Nephron (organoid): ENCODE measurements at regions not wholly inside any gene's neighbourhood (a gene's known extent, or its start where the extent isn't known, plus 50 kb on each side); places are given as distances from the start of the nearest gene placed in this dataset.

ENCODE experiments used
- H3K27ac Mint-ChIP-seq, 3 experiments: 2 replicates each; pipeline ENCODE4 v1.8.0; 2020; ENCODE audit warnings: mixed read lengths in 3 of 3, mild to moderate bottlenecking in 2 of 3, moderate library complexity in 1 of 3
- H3K27me3 Mint-ChIP-seq: 2 replicates; pipeline ENCODE4 v1.8.0; 2021; ENCODE audit warnings: low read depth, mild to moderate bottlenecking, moderate library complexity, mixed read lengths
- H3K36me3 Mint-ChIP-seq: 2 replicates; pipeline ENCODE4 v1.8.0; 2020; ENCODE audit warnings: low read depth, mixed read lengths
- H3K4me1 Mint-ChIP-seq: 2 replicates; pipeline ENCODE4 v1.8.0; 2020; ENCODE audit warnings: mixed read lengths
- H3K4me3 Mint-ChIP-seq, 3 experiments: 2 replicates each; pipeline ENCODE4 v1.8.0; 2020; ENCODE audit warnings: mild to moderate bottlenecking in 3 of 3, mixed read lengths in 3 of 3, moderate library complexity in 2 of 3
- H3K9me3 Mint-ChIP-seq: 2 replicates; pipeline ENCODE4 v1.8.0; 2020; ENCODE audit warnings: mixed read lengths
- TF ChIP-seq, protein P1 (sequence below), 3 experiments: fragments of 200-600 bp; sonication (generic); IDR thresholded peaks; one replicate each; pipeline ENCODE4 v1.5.0; 2021; ENCODE audit warnings: antibody characterized with exemption in 3 of 3; ENCODE audit not compliant: unreplicated experiment in 3 of 3

DNA sequence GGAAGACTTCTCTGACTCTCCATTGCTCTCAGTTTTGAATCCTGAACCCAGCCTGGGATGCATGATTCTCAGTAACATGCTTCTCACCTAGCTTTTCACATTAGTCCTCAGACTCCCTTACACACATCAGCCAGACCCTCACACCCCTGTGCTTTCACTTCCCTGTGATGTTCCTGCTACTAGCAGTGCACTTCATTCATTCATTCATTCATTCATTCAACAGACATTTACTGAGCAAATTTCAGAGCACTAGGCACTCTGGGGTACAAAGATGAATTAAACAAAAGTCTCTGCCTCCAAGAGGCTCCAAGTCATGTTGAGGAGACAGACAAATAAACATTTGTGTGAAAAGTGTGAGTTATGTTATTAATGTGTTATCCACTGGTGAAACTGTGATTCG, 145.2 kb downstream of the RXFP2 start:
- Mint-ChIP-seq H3K9me3 (no peaks in the 10 kb centered on the region), H3K4me1 (peaks cover 38% of the 10 kb centered on the region), H3K27me3 (no peaks in the 10 kb centered on the region), H3K27ac (no peak overlapping the region), H3K4me3 (no peak overlapping the region), H3K36me3 (no peaks in the 10 kb centered on the region)
- TF ChIP-seq, protein P1, sequence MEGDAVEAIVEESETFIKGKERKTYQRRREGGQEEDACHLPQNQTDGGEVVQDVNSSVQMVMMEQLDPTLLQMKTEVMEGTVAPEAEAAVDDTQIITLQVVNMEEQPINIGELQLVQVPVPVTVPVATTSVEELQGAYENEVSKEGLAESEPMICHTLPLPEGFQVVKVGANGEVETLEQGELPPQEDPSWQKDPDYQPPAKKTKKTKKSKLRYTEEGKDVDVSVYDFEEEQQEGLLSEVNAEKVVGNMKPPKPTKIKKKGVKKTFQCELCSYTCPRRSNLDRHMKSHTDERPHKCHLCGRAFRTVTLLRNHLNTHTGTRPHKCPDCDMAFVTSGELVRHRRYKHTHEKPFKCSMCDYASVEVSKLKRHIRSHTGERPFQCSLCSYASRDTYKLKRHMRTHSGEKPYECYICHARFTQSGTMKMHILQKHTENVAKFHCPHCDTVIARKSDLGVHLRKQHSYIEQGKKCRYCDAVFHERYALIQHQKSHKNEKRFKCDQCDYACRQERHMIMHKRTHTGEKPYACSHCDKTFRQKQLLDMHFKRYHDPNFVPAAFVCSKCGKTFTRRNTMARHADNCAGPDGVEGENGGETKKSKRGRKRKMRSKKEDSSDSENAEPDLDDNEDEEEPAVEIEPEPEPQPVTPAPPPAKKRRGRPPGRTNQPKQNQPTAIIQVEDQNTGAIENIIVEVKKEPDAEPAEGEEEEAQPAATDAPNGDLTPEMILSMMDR (IDR thresholded peaks at IDR 0.05; ENCODE audit: unreplicated experiment in 3 of 3), result no peak

DNA sequence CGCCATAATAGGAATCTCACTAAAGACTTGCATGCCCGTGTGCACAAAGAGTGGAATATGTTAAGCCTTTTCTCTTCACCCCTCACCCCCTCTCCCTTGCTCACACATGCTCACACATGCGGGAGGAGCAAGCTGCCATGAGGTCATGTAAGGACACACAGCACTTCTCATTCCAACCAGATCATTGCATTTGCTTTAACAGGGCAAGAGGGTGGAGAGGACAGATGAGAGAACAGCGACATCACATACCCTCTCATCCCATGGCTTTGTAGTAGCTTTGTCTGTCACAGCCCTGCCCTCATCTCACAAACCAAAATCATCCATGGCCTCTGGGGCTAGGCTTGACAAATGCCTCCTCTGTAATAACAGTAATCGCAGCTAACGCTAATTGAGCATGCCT, 145.6 kb upstream of the FRY start:
- TF ChIP-seq, protein P1 (IDR thresholded peaks at IDR 0.05; ENCODE audit: unreplicated experiment in 3 of 3), result no peak
- H3K27ac Mint-ChIP-seq, result peak overlapping the region in 2 of 3 experiments; percentile 63 to 76
- no peaks in the 10 kb centered on the region for H3K36me3 Mint-ChIP-seq
- peak overlapping the region in 1 of 3 experiments; percentile 28 for H3K4me3 Mint-ChIP-seq
- H3K4me1 Mint-ChIP-seq, result peaks cover 41% of the 10 kb centered on the region
- H3K9me3 Mint-ChIP-seq, result no peaks in the 10 kb centered on the region
- H3K27me3 Mint-ChIP-seq, result no peaks in the 10 kb centered on the region

- Mint-ChIP-seq H3K36me3 (no peaks in the 10 kb centered on the region), H3K4me1 (peaks cover 47% of the 10 kb centered on the region), H3K27ac (peak overlapping the region; percentile 52 to 76 (median 65)), H3K27me3 (no peaks in the 10 kb centered on the region), H3K4me3 (peak overlapping the region in 2 of 3 experiments; percentile 18 to 25), H3K9me3 (no peaks in the 10 kb centered on the region)
- TF ChIP-seq, protein P1 (IDR thresholded peaks at IDR 0.05; ENCODE audit: unreplicated experiment in 3 of 3), result no peak
These were observed 144.3 kb upstream of the FRY start for GRCh38 chr13:31887286-31887685.

DNA sequence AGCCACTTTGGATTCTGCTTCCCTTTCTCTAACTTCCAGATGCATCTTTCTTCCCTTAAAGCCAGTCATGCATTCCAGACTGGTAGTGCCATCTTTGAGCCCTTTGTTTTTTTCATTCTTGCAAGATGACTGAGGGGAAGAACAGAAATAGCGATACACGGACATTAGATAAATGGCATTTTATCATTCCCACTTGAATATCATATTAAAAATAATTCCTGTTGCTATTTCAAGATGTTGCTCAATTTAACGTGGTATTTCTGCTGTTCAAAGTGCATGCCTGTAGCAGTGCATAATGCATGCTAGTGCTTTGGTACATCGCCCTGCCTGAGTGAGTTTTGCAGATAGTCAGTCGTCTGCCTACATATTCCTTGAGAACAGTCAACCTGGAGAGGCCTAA, 140.6 kb upstream of the FRY start:
- TF ChIP-seq, protein P1 (IDR thresholded peaks at IDR 0.05; ENCODE audit: unreplicated experiment in 3 of 3), result no peak
- Mint-ChIP-seq H3K27me3 (no peaks in the 10 kb centered on the region), H3K9me3 (no peaks in the 10 kb centered on the region), H3K36me3 (no peaks in the 10 kb centered on the region), H3K4me3 (no peak overlapping the region), H3K27ac (peak overlapping the region in 1 of 3 experiments; percentile 33), H3K4me1 (peaks cover 41% of the 10 kb centered on the region)

DNA sequence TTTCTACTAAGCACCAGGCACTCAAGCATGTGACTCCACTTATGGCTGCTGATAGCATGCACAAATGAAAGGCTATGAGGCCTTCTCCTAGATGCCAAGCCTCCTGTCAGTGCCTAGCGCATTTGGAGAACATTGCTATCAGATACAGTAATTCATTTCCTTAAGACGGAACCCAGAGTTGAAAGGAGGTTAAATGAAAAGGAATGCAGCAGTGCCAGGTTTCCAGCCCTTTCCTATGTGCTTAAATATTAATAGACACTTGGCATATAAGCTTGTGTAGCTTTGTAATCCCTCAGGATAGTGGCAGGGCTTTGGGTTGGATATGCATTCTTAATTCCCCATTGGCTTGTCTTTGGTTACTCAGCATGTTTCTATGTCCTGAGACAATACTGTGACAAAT, 140.1 kb upstream of the FRY start:
- no peaks in the 10 kb centered on the region for H3K36me3 Mint-ChIP-seq
- TF ChIP-seq, protein P1 (IDR thresholded peaks at IDR 0.05; ENCODE audit: unreplicated experiment in 3 of 3), result no peak
- no peaks in the 10 kb centered on the region for H3K27me3 Mint-ChIP-seq
- H3K27ac Mint-ChIP-seq, result peak overlapping the region; percentile 33 to 80 (median 55)
- no peaks in the 10 kb centered on the region for H3K9me3 Mint-ChIP-seq
- no peak overlapping the region for H3K4me3 Mint-ChIP-seq
- H3K4me1 Mint-ChIP-seq, result peaks cover 41% of the 10 kb centered on the region

DNA sequence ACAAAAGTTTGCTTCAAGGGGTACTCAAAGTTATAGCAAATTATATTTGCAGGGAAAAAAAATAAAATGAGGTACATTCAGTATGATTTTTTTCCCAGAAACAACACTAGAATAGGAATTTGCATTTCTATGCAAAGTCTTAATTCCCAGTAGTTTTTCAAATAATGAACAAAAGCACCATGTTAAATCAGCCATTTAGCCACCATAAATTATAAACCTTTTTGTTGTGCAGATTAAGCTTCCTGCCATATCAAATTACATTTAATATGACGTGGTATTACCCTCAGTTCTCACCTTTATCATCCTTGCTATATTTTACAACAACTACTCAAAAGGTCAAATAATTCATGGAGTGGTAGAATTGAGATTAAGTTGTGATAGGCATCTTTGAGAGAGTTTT, 136.6 kb upstream of the FRY start:
- no peaks in the 10 kb centered on the region for H3K27me3 Mint-ChIP-seq
- TF ChIP-seq, protein P1 (IDR thresholded peaks at IDR 0.05; ENCODE audit: unreplicated experiment in 3 of 3), result no peak
- H3K4me3 Mint-ChIP-seq, result no peak overlapping the region

More for the DNA sequence above, 136.6 kb upstream of the FRY start:
- Mint-ChIP-seq H3K27ac (no peak overlapping the region), H3K9me3 (no peaks in the 10 kb centered on the region), H3K4me1 (peaks cover 24% of the 10 kb centered on the region), H3K36me3 (no peaks in the 10 kb centered on the region)
